GM23338 (cell line): ENCODE measurements at regions not wholly inside any gene's neighbourhood (a gene's known extent, or its start where the extent isn't known, plus 50 kb on each side); places are given as distances from the start of the nearest gene placed in this dataset.

Experiments
- ATAC-seq: fragments of 200-7000 bp; cut with Tn5 transposase; 3 replicates; pipeline ENCODE4 v1.9.1; 2020
- DNase-seq: peaks from one replicate; pipeline ENCODE4 v3.0.0-alpha.2; 2015; ENCODE audit warnings: low spot score
- H2AFZ ChIP-seq: fragments of 200-600 bp; sonication (generic); 2 replicates; pipeline ENCODE4 v1.8.0; 2016; ENCODE audit warnings: antibody characterized with exemption, mild to moderate bottlenecking, moderate library complexity
- H3F3A ChIP-seq: fragments of 200-600 bp; sonication (generic); replicated peaks from 2 replicates; pipeline ENCODE4 v1.8.0; 2017; ENCODE audit warnings: antibody characterized with exemption, mixed run types, low read depth
- H3K27ac ChIP-seq: fragments of 200-600 bp; sonication (generic); 2 replicates; pipeline ENCODE4 v1.6.1; 2016; ENCODE audit warnings: low read depth
- H3K27me3 ChIP-seq: fragments of 200-600 bp; sonication (generic); 2 replicates; pipeline ENCODE4 v1.8.0; 2016; ENCODE audit warnings: mild to moderate bottlenecking, mixed run types, moderate library complexity; ENCODE audit not compliant: insufficient read depth
- H3K36me3 ChIP-seq: fragments of 200-600 bp; sonication (generic); 2 replicates; pipeline ENCODE4 v1.8.0; 2016; ENCODE audit warnings: mild to moderate bottlenecking; ENCODE audit not compliant: insufficient read depth
- H3K4me1 ChIP-seq: fragments of 200-600 bp; sonication (generic); 2 replicates; pipeline ENCODE4 v1.8.0; 2016; ENCODE audit warnings: mild to moderate bottlenecking, moderate library complexity; ENCODE audit not compliant: insufficient read depth
- H3K4me2 ChIP-seq: fragments of 200-600 bp; sonication (generic); 2 replicates; pipeline ENCODE4 v1.7.1; 2017; ENCODE audit warnings: mixed run types
- H3K4me3 ChIP-seq: fragments of 200-600 bp; sonication (generic); 2 replicates; pipeline ENCODE4 v1.6.1; 2016; ENCODE audit warnings: mixed run types
- H3K79me2 ChIP-seq: fragments of 200-600 bp; sonication (generic); replicated peaks from 2 replicates; pipeline ENCODE4 v1.8.0; 2017; ENCODE audit warnings: mild to moderate bottlenecking; ENCODE audit not compliant: insufficient read depth
- H3K9me2 ChIP-seq: fragments of 200-600 bp; sonication (generic); 2 replicates; pipeline ENCODE4 v1.8.0; 2017; ENCODE audit not compliant: insufficient read depth
- H4K20me1 ChIP-seq: fragments of 200-600 bp; sonication (generic); replicated peaks from 2 replicates; pipeline ENCODE4 v1.8.0; 2017; ENCODE audit warnings: mild to moderate bottlenecking; ENCODE audit not compliant: insufficient read depth
- H3K27ac Mint-ChIP-seq: 2 replicates; pipeline ENCODE4 v1.8.0; 2020; ENCODE audit warnings: inconsistent platforms, mild to moderate bottlenecking, moderate library complexity, mixed read lengths
- H3K27me3 Mint-ChIP-seq: 3 replicates; pipeline ENCODE4 v1.8.0; 2022; ENCODE audit warnings: low read depth, mild to moderate bottlenecking, moderate library complexity, mixed read lengths, inconsistent platforms; ENCODE audit not compliant: insufficient read depth, poor library complexity
- H3K36me3 Mint-ChIP-seq: 3 replicates; pipeline ENCODE4 v1.8.0; 2021; ENCODE audit warnings: low read depth, mild to moderate bottlenecking, inconsistent platforms, moderate library complexity, mixed read lengths
- H3K4me1 Mint-ChIP-seq: 3 replicates; pipeline ENCODE4 v1.8.0; 2020; ENCODE audit warnings: mild to moderate bottlenecking, inconsistent platforms, mixed read lengths
- H3K4me3 Mint-ChIP-seq: 3 replicates; pipeline ENCODE4 v1.8.0; 2021; ENCODE audit warnings: moderate library complexity, mild to moderate bottlenecking, inconsistent platforms, mixed read lengths
- H3K9me3 Mint-ChIP-seq: 3 replicates; pipeline ENCODE4 v1.8.0; 2020; ENCODE audit warnings: moderate library complexity, mild to moderate bottlenecking, inconsistent platforms, mixed read lengths
- CTCF ChIP-seq, 2 experiments: fragments of 200-600 bp in 1 of 2; sonication (generic) in 1 of 2; conservative IDR thresholded peaks; 2 replicates each; pipeline versions ENCODE4 v1.5.1 to v1.6.1; 2016 to 2017; ENCODE audit warnings: antibody characterized with exemption in 2 of 2, low read depth in 2 of 2, mild to moderate bottlenecking in 2 of 2, moderate library complexity in 1 of 2
- ETS1 ChIP-seq: IDR thresholded peaks from 2 replicates; pipeline ENCODE4 v1.6.1; 2016; ENCODE audit warnings: antibody characterized with exemption
- EZH2phosphoT487 ChIP-seq: fragments of 200-600 bp; sonication (generic); IDR thresholded peaks from one replicate; pipeline ENCODE4 v1.8.1; 2018; ENCODE audit warnings: antibody characterized with exemption; ENCODE audit not compliant: unreplicated experiment
- STAT1 ChIP-seq: IDR thresholded peaks from one replicate; pipeline ENCODE4 v1.6.1; 2016; ENCODE audit warnings: antibody characterized with exemption; ENCODE audit not compliant: unreplicated experiment
- ZNF114 ChIP-seq: fragments of 250-450 bp; sonication (Bioruptor Pico); IDR thresholded peaks from 2 replicates; pipeline ENCODE4 v1.5.0; 2020; ENCODE audit warnings: mild to moderate bottlenecking, moderate library complexity
- ZNF331 ChIP-seq: fragments of 250-450 bp; sonication (Bioruptor Pico); IDR thresholded peaks from 2 replicates; pipeline ENCODE4 v1.5.0; 2020; ENCODE audit warnings: low read depth, mild to moderate bottlenecking, moderate library complexity
- ZNF462 ChIP-seq: fragments of 250-450 bp; sonication (Bioruptor Pico); IDR thresholded peaks from 2 replicates; pipeline ENCODE4 v1.5.0; 2020; ENCODE audit warnings: mild to moderate bottlenecking, moderate library complexity

GRCh38 chr10:29960261-29960660, 99.1 kb downstream of the JCAD start:
- TF ChIP-seq ETS1: no peak
- TF ChIP-seq ZNF114 (CRISPR knock-in tag): no peak
- no peak for TF ChIP-seq ZNF462 (CRISPR knock-in tag)
- TF ChIP-seq CTCF (conservative IDR thresholded peaks at IDR 0.05; ENCODE audit: low read depth in 2 of 2): no peak
- TF ChIP-seq ZNF331 (CRISPR knock-in tag): no peak
- TF ChIP-seq STAT1: no peak
- no peak for TF ChIP-seq EZH2phosphoT487
- Histone ChIP-seq H3K4me1 (no peaks in the 10 kb centered on the region), H3K4me3 (no peak overlapping the region), H3K36me3 (no peaks in the 10 kb centered on the region), H3K79me2 (no peaks in the 10 kb centered on the region), H3K4me2 (no peak overlapping the region), H4K20me1 (no peaks in the 10 kb centered on the region), H3F3A (no peaks in the 10 kb centered on the region), H3K27ac (no peak overlapping the region), H2AFZ (no peak overlapping the region), H3K27me3 (no peaks in the 10 kb centered on the region), H3K9me2 (no peaks in the 10 kb centered on the region)
- 0 out of 3 replicates have a peak, but pooled peaks cover 2% of the 10 kb centered on the region for H3K4me1 Mint-ChIP-seq
- H3K27me3 Mint-ChIP-seq: peaks cover 2% of the 10 kb centered on the region
- no peaks in the 10 kb centered on the region for H3K9me3 Mint-ChIP-seq
- H3K27ac Mint-ChIP-seq: no peak overlapping the region
- ATAC-seq (no peak), DNase-seq (no peak)
- no peaks in the 10 kb centered on the region; the same call in 2 of the 3 replicates for H3K36me3 Mint-ChIP-seq
- no peak overlapping the region for H3K4me3 Mint-ChIP-seq
